ENCODE measurements at regions not wholly inside any gene's neighbourhood (a gene's known extent, or its start where the extent isn't known, plus 50 kb on each side); places are given as distances from the start of the nearest gene placed in this dataset.

DNA sequence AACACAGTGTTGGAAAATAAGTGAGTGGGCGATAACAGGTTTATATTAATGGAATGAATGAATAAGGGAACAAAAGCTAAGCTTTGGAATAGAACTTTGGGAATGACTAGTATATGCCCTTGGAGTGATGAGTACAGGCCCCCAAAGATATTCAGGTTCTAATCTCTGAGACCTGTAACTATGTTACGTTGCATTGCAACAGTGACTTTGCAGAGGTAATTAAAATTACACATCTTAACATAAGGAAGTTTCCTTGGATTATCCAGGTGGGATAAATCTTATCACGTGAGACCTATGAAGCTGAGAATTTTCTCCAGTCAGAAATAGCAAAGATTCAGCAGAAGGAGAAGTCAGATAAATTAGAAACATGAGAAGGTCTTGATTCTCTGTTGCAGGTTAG, 661.5 kb upstream of the LINC00305 start:
- Histone ChIP-seq H3K27me3 (ENCODE audit: insufficient read depth, poor library complexity, severe bottlenecking) (no peaks in the 10 kb centered on the region), H3K4me3 (replicated peaks; ENCODE audit: insufficient read depth, low read length) (no peak overlapping the region), H3K27ac (replicated peaks) (no peak overlapping the region)
- TF ChIP-seq REST (IDR thresholded peaks at IDR 0.05; ENCODE audit: insufficient replicate concordance, low read depth): no peak
- TF ChIP-seq GABPA (IDR thresholded peaks at IDR 0.05; ENCODE audit: low read depth): no peak
- TF ChIP-seq, protein P1, sequence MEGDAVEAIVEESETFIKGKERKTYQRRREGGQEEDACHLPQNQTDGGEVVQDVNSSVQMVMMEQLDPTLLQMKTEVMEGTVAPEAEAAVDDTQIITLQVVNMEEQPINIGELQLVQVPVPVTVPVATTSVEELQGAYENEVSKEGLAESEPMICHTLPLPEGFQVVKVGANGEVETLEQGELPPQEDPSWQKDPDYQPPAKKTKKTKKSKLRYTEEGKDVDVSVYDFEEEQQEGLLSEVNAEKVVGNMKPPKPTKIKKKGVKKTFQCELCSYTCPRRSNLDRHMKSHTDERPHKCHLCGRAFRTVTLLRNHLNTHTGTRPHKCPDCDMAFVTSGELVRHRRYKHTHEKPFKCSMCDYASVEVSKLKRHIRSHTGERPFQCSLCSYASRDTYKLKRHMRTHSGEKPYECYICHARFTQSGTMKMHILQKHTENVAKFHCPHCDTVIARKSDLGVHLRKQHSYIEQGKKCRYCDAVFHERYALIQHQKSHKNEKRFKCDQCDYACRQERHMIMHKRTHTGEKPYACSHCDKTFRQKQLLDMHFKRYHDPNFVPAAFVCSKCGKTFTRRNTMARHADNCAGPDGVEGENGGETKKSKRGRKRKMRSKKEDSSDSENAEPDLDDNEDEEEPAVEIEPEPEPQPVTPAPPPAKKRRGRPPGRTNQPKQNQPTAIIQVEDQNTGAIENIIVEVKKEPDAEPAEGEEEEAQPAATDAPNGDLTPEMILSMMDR (IDR thresholded peaks at IDR 0.05; ENCODE audit: insufficient read depth, low read length): no peak
- TF ChIP-seq SPI1 (IDR thresholded peaks at IDR 0.05; ENCODE audit: borderline replicate concordance, low read depth): no peak
- TF ChIP-seq POLR2AphosphoS5 (IDR thresholded peaks at IDR 0.05; ENCODE audit: low read depth): no peak
- no peak for DNase-seq (ENCODE audit: low read depth in 1 of 2, low spot score in 1 of 2)

DNA sequence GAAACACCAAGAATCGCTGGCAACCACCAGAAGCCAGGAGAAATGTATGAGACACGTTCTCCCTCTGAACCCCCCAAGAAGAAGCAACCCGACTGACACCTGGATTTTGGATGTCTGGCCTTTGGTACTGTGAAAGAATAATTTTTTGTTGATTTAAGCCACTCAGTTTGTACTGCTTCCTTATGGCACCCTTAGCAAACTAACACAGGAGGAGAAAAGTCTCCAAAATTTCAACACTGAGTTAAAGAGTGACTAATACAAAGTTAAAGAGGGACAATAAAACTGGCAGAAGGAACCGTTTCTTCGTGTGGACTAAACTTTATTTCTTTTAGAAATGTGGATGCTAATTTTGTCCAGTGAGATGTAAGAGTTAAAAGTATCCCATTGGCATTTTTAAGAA, 660.9 kb upstream of the LINC00305 start:
- TF ChIP-seq SPI1 (IDR thresholded peaks at IDR 0.05; ENCODE audit: borderline replicate concordance, low read depth) (no peak), GABPA (IDR thresholded peaks at IDR 0.05; ENCODE audit: low read depth) (no peak), REST (IDR thresholded peaks at IDR 0.05; ENCODE audit: insufficient replicate concordance, low read depth) (no peak), POLR2AphosphoS5 (IDR thresholded peaks at IDR 0.05; ENCODE audit: low read depth) (no peak)
- TF ChIP-seq, protein P1 (IDR thresholded peaks at IDR 0.05; ENCODE audit: insufficient read depth, low read length): no peak
- DNase-seq (ENCODE audit: low read depth in 1 of 2, low spot score in 1 of 2): no peak
- Histone ChIP-seq H3K27ac (replicated peaks) (no peak overlapping the region), H3K4me3 (replicated peaks; ENCODE audit: insufficient read depth, low read length) (no peak overlapping the region), H3K27me3 (ENCODE audit: insufficient read depth, poor library complexity, severe bottlenecking) (no peaks in the 10 kb centered on the region)

- TF ChIP-seq POLR2AphosphoS5 (IDR thresholded peaks at IDR 0.05; ENCODE audit: low read depth) (no peak), SPI1 (IDR thresholded peaks at IDR 0.05; ENCODE audit: borderline replicate concordance, low read depth) (no peak), GABPA (IDR thresholded peaks at IDR 0.05; ENCODE audit: low read depth) (no peak), REST (IDR thresholded peaks at IDR 0.05; ENCODE audit: insufficient replicate concordance, low read depth) (no peak)
- TF ChIP-seq, protein P1 (IDR thresholded peaks at IDR 0.05; ENCODE audit: insufficient read depth, low read length): no peak
- Histone ChIP-seq H3K27me3 (ENCODE audit: insufficient read depth, poor library complexity, severe bottlenecking) (no peaks in the 10 kb centered on the region), H3K4me3 (replicated peaks; ENCODE audit: insufficient read depth, low read length) (no peak overlapping the region), H3K27ac (replicated peaks) (no peak overlapping the region)
- DNase-seq (ENCODE audit: low read depth in 1 of 2, low spot score in 1 of 2): no peak
Observed at GRCh38 chr18:64807560-64807959, 658.7 kb upstream of the LINC00305 start.
